H9 (cell line): ENCODE measurements at regions not wholly inside any gene's neighbourhood (a gene's known extent, or its start where the extent isn't known, plus 50 kb on each side); places are given as distances from the start of the nearest gene placed in this dataset.

ENCODE experiments used
- DNase-seq: peaks from one replicate; pipeline ENCODE4 v3.0.0-alpha.2; 2017
- H2AFZ ChIP-seq: one replicate; pipeline ENCODE4 v1.6.1; 2013; ENCODE audit warnings: mild to moderate bottlenecking, low read length, control low read depth, moderate library complexity
- H2AK5ac ChIP-seq: 2 replicates; pipeline ENCODE4 v1.6.1; 2013; ENCODE audit warnings: low read length, control low read depth, mixed read lengths; ENCODE audit not compliant: insufficient read length
- H2BK120ac ChIP-seq: one replicate; pipeline ENCODE4 v1.6.1; 2013; ENCODE audit warnings: low read depth, mild to moderate bottlenecking, low read length, control low read depth, inconsistent platforms; ENCODE audit not compliant: poor library complexity, severe bottlenecking
- H2BK12ac ChIP-seq: 2 replicates; pipeline ENCODE4 v1.6.1; 2013; ENCODE audit warnings: low read length, control low read depth, mixed read lengths, low read depth; ENCODE audit not compliant: insufficient read length
- H2BK15ac ChIP-seq: 2 replicates; pipeline ENCODE4 v1.6.1; 2013; ENCODE audit warnings: low read depth, low read length, control low read depth
- H2BK20ac ChIP-seq: one replicate; pipeline ENCODE4 v1.6.1; 2013; ENCODE audit warnings: low read depth, mild to moderate bottlenecking, low read length, control low read depth, inconsistent platforms; ENCODE audit not compliant: poor library complexity, severe bottlenecking
- H2BK5ac ChIP-seq: 2 replicates; pipeline ENCODE4 v1.6.1; 2013; ENCODE audit warnings: low read length, control low read depth, mixed read lengths; ENCODE audit not compliant: insufficient read length
- H3K14ac ChIP-seq: 2 replicates; pipeline ENCODE4 v1.6.1; 2013; ENCODE audit warnings: low read length, control low read depth; ENCODE audit not compliant: insufficient read depth
- H3K18ac ChIP-seq: 2 replicates; pipeline ENCODE4 v1.6.1; 2013; ENCODE audit warnings: low read depth, mild to moderate bottlenecking, mixed read lengths, low read length, control low read depth; ENCODE audit not compliant: insufficient read length
- H3K23ac ChIP-seq: 2 replicates; pipeline ENCODE4 v1.6.1; 2013; ENCODE audit warnings: low read length, control low read depth, mixed read lengths, low read depth; ENCODE audit not compliant: insufficient read length
- H3K23me2 ChIP-seq: 2 replicates; pipeline ENCODE4 v1.6.1; 2013; ENCODE audit warnings: low read depth, mild to moderate bottlenecking, mixed read lengths, low read length, control low read depth; ENCODE audit not compliant: insufficient read length, poor library complexity, severe bottlenecking
- H3K27ac ChIP-seq: 2 replicates; pipeline ENCODE4 v1.5.1; 2013; ENCODE audit warnings: low read length, control low read depth, mixed read lengths, low read depth; ENCODE audit not compliant: insufficient read length
- H3K27me3 ChIP-seq: 2 replicates; pipeline ENCODE4 v1.6.1; 2013; ENCODE audit warnings: low read length, control low read depth, inconsistent platforms; ENCODE audit not compliant: insufficient read depth
- H3K4ac ChIP-seq: 2 replicates; pipeline ENCODE4 v1.6.1; 2013; ENCODE audit warnings: low read depth, mild to moderate bottlenecking, control low read depth, inconsistent platforms, low read length, moderate library complexity
- H3K4me1 ChIP-seq: 2 replicates; pipeline ENCODE4 v1.6.1; 2013; ENCODE audit warnings: low read length, control low read depth, inconsistent platforms; ENCODE audit not compliant: insufficient read depth
- H3K4me2 ChIP-seq: 2 replicates; pipeline ENCODE4 v1.6.1; 2013; ENCODE audit warnings: low read length, control low read depth, mixed read lengths; ENCODE audit not compliant: insufficient read length, insufficient read depth
- H3K56ac ChIP-seq: 2 replicates; pipeline ENCODE4 v1.6.1; 2013; ENCODE audit warnings: low read depth, mild to moderate bottlenecking, mixed read lengths, low read length, control low read depth; ENCODE audit not compliant: insufficient read length
- H3K79me1 ChIP-seq: 2 replicates; pipeline ENCODE4 v1.6.1; 2013; ENCODE audit warnings: low read depth, mild to moderate bottlenecking, moderate library complexity, low read length, control low read depth, inconsistent platforms; ENCODE audit not compliant: insufficient read depth, poor library complexity, severe bottlenecking
- H3K79me2 ChIP-seq: 2 replicates; pipeline ENCODE4 v1.6.1; 2013; ENCODE audit warnings: low read length, control low read depth, inconsistent platforms; ENCODE audit not compliant: insufficient read depth
- H3K9ac ChIP-seq: 2 replicates; pipeline ENCODE4 v1.6.1; 2013; ENCODE audit warnings: low read length, control low read depth, mixed read lengths; ENCODE audit not compliant: insufficient read length; ENCODE audit errors: extremely low read depth
- H3K9me3 ChIP-seq: one replicate; pipeline ENCODE4 v1.6.1; 2013; ENCODE audit warnings: low read depth, low read length, inconsistent platforms; ENCODE audit not compliant: control insufficient read depth
- H3T11ph ChIP-seq: one replicate; pipeline ENCODE4 v1.6.1; 2013; ENCODE audit warnings: mild to moderate bottlenecking, low read length, control low read depth, inconsistent platforms
- H4K20me1 ChIP-seq: one replicate; pipeline ENCODE4 v1.6.1; 2013; ENCODE audit not compliant: control insufficient read depth, insufficient read length, insufficient read depth
- H4K5ac ChIP-seq: 2 replicates; pipeline ENCODE4 v1.6.1; 2013; ENCODE audit warnings: low read depth, mild to moderate bottlenecking, mixed read lengths, low read length, control low read depth; ENCODE audit not compliant: insufficient read length
- H4K8ac ChIP-seq: replicated peaks from 2 replicates; pipeline ENCODE4 v1.6.1; 2013; ENCODE audit warnings: low read length, control low read depth, mixed read lengths, low read depth; ENCODE audit not compliant: insufficient read length
- H4K91ac ChIP-seq: 2 replicates; pipeline ENCODE4 v1.6.1; 2013; ENCODE audit warnings: low read depth, mild to moderate bottlenecking, moderate library complexity, mixed read lengths, low read length, control low read depth; ENCODE audit not compliant: insufficient read length
- H3K27ac Mint-ChIP-seq, 3 experiments: 2 replicates in 2 of 3; 3 replicates in 1 of 3; pipeline ENCODE4 v1.8.0; 2020 to 2021; ENCODE audit warnings: mixed read lengths in 3 of 3, mild to moderate bottlenecking in 1 of 3, moderate library complexity in 1 of 3
- H3K27me3 Mint-ChIP-seq: 2 replicates; pipeline ENCODE4 v1.8.0; 2021; ENCODE audit warnings: low read depth, mild to moderate bottlenecking, moderate library complexity, mixed read lengths
- H3K36me3 Mint-ChIP-seq, 3 experiments: 2 replicates in 2 of 3; 3 replicates in 1 of 3; pipeline ENCODE4 v1.8.0; 2020 to 2021; ENCODE audit warnings: low read depth in 3 of 3, mixed read lengths in 3 of 3; ENCODE audit not compliant: insufficient read depth in 1 of 3
- H3K4me1 Mint-ChIP-seq, 2 experiments: 2 replicates each; pipeline ENCODE4 v1.8.0; 2020; ENCODE audit warnings: mixed read lengths in 2 of 2
- H3K4me3 Mint-ChIP-seq, 2 experiments: 2 replicates in 1 of 2; 3 replicates in 1 of 2; pipeline ENCODE4 v1.8.0; 2020 to 2021; ENCODE audit warnings: mild to moderate bottlenecking in 2 of 2, mixed read lengths in 2 of 2, moderate library complexity in 1 of 2
- H3K9me3 Mint-ChIP-seq, 2 experiments: 2 replicates in 1 of 2; 3 replicates in 1 of 2; pipeline ENCODE4 v1.8.0; 2020; ENCODE audit warnings: mild to moderate bottlenecking in 2 of 2, mixed read lengths in 2 of 2, moderate library complexity in 1 of 2
- CTCF ChIP-seq: fragments of 200-600 bp; sonication (generic); conservative IDR thresholded peaks from 3 replicates; pipeline ENCODE4 v1.8.0; 2021; ENCODE audit warnings: antibody characterized with exemption, mild to moderate bottlenecking
- WGBS: extraction: QIAGEN DNeasy Blood & Tissue Kit; methylation state at CpG from one replicate; pipeline ENCODE4 v1.1.7; 2013; ENCODE audit warnings: missing lambda C conversion rate, low lambda C conversion rate, mixed read lengths; ENCODE audit not compliant: insufficient read length; ENCODE audit errors: extremely low coverage; 5-methylcytosine and 5-hydroxymethylcytosine counted together

DNA sequence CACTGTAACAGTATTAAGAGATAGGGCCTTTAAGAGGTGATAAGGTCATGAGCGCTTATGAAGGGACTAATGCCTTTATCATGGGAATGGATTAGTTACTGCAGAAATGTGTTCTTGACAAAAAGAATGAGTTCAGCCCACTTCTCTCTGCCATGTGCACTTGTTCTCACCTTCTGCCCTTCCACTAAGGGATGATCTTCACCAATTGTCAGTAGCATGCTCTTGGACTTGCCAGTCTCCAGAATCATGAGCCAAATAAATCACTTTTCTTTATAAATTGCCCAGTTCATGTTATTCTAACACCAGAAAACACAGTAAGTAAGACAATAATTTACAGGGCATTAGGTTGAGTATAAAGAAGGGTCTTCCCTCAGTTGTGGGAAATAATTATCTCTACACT, 189.1 kb downstream of the CRPPA start:
- Histone ChIP-seq H3K4me2 (no peak overlapping the region), H4K8ac (no peak overlapping the region), H3K23ac (no peak overlapping the region), H3K79me2 (no peaks in the 10 kb centered on the region), H3K18ac (no peak overlapping the region), H3K4me1 (no peaks in the 10 kb centered on the region), H3K27me3 (no peaks in the 10 kb centered on the region), H3K23me2 (no peaks in the 10 kb centered on the region), H3K14ac (no peak overlapping the region), H3K4ac (no peak overlapping the region), H3K56ac (no peak overlapping the region), H2BK5ac (no peak overlapping the region), H3K9ac (no peak overlapping the region), H2AK5ac (no peak overlapping the region), H4K91ac (no peak overlapping the region), H2BK20ac (no peak overlapping the region), H2BK15ac (no peak overlapping the region), H4K20me1 (no peaks in the 10 kb centered on the region), H3T11ph (no peak overlapping the region), H2AFZ (no peak overlapping the region), H3K27ac (no peak overlapping the region), H3K9me3 (no peaks in the 10 kb centered on the region), H3K79me1 (no peaks in the 10 kb centered on the region), H2BK120ac (no peak overlapping the region), H2BK12ac (no peak overlapping the region), H4K5ac (no peak overlapping the region)
- WGBS, result no CpG with 5 or more reads among the region's 1 CpG
- Mint-ChIP-seq H3K4me3 (no peak overlapping the region), H3K27ac (no peak overlapping the region), H3K9me3 (peaks cover 10 to 17% of the 10 kb centered on the region in 2 experiments), H3K36me3 (peaks cover 2 to 21% (median 7%) of the 10 kb centered on the region in 3 experiments; a peak in 5 of 7 replicates), H3K4me1 (no peaks in the 10 kb centered on the region), H3K27me3 (no peaks in the 10 kb centered on the region)
- TF ChIP-seq CTCF, result no peak
- no peak for DNase-seq
